GM12872 (cell line): ENCODE measurements at regions not wholly inside any gene's neighbourhood (a gene's known extent, or its start where the extent isn't known, plus 50 kb on each side); places are given as distances from the start of the nearest gene placed in this dataset.

ENCODE experiments used
- TF ChIP-seq, protein P1 (sequence below): IDR thresholded peaks from 3 replicates; pipeline ENCODE4 v1.5.1; 2011; ENCODE audit warnings: low read depth, mild to moderate bottlenecking, low read length, moderate library complexity; ENCODE audit not compliant: insufficient read depth

DNA sequence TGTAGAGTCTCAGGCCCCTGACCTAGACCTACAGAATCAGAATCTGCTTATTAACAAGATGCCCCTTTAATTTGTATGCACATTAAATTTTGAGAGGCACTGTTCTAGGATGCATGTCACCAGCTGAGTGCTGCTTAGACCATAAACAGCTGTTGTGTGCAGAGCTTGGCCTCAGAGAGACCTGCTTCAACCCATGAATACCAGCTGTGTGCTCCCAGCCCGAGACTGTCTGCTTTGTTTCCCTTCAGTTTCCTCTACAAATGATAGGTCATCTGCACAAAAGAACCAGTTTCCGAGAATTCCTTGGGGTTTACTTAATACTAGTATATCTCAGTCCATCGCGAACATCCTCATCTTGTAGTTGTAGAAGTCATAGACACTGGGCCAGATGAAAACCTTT, 158.5 kb upstream of the PFN2 start:
- TF ChIP-seq, protein P1, sequence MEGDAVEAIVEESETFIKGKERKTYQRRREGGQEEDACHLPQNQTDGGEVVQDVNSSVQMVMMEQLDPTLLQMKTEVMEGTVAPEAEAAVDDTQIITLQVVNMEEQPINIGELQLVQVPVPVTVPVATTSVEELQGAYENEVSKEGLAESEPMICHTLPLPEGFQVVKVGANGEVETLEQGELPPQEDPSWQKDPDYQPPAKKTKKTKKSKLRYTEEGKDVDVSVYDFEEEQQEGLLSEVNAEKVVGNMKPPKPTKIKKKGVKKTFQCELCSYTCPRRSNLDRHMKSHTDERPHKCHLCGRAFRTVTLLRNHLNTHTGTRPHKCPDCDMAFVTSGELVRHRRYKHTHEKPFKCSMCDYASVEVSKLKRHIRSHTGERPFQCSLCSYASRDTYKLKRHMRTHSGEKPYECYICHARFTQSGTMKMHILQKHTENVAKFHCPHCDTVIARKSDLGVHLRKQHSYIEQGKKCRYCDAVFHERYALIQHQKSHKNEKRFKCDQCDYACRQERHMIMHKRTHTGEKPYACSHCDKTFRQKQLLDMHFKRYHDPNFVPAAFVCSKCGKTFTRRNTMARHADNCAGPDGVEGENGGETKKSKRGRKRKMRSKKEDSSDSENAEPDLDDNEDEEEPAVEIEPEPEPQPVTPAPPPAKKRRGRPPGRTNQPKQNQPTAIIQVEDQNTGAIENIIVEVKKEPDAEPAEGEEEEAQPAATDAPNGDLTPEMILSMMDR, result no peak

DNA sequence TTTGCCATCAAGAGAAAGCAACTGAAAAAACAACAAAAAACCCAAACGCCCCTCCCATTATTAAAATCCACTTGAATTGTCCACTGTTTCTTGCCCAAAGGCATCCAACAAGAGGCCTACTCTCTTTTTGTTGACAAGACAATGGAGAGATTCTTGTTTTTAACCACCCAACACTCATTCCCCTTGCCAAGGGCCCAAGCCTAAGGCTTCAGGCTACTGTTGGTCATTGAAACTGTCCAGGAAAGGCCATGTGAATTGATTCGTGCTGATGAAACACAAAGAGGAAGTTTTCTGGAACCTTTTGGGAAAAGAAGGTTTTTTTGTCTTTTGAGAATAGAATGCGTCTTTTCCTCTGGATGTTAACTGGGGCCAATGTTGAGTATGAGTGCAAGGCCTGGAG, 157.4 kb upstream of the PFN2 start:
- TF ChIP-seq, protein P1, result no peak

DNA sequence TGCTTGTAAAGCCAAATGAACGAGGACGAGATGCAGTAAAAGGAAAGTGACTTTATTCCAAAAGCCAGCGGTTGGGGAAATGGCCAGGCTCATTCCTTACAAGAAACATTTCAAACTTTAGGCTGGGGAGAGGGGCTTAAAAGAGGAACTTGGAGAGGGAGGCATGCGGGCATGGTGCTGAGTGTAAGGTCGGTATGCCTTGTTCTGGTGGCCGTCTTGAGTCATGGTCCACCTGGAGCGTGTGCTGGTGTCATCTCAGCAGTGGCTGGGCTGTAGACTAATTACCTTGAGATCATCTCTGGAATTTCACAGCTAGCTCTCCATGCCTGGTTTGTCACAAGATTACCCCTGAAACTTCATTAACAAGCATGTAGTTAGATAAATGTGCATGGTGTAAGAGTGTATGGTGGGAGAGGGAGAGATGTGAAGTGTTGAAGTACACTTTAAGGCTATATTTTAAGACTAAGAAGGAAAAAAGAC, 156.4 kb upstream of the PFN2 start:
- TF ChIP-seq, protein P1, result no peak

DNA sequence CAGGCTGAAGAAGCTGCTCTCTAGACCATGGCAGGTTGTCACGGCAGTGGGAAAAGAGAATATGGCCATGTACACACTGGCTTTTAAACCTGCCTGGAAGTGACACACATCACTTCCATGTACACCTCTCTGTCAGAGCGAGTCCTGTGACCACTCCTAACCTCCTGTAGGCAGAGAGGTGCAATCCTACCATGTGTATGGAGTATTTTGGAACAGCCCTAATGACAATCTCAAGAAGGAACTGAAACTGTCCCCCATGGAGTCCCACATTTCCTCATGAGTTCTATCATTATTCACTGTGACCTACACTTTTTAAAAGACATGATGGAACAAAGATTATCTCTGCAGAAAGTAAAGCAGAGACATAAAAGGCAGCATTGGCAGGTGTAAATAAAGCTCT, 153.4 kb upstream of the PFN2 start:
- TF ChIP-seq, protein P1, result no peak

DNA sequence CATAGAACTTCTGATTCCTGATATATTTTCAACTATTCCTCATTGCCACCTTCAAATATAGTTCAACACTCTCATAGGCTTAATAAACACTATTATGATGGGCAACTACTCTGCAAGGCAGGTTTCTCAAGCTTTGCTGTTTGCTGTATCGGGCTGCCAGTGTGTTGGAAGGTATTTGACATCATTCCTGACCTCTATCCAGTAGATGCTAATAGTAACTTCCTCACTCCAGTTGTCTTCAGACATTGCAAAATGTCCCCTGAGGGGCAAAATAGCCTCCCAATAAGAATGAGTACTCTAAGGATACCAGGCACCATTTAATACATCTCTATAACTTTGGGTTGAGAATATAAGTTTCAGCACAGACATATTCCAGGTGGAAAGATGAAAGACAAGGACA, 147.5 kb upstream of the PFN2 start:
- TF ChIP-seq, protein P1, result no peak

DNA sequence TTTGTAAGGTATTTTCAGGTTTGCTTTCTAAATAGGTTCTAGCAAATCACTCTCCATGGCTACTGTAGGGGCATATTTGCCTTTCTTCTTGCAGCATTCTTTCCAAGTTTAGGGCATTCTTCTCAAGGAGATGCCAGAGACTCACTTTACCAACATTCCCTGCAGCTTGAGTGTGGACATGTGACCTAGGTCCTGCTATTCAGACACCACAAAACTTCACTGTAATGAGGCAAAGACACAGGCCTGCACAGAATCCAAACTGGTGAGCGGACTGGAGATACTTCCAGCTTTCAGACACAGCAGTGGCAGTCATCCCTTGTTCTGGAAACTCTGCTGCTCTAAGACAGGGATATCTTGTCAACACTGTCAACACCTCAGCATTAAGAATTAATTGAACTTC, 146.4 kb upstream of the PFN2 start:
- TF ChIP-seq, protein P1, result no peak

DNA sequence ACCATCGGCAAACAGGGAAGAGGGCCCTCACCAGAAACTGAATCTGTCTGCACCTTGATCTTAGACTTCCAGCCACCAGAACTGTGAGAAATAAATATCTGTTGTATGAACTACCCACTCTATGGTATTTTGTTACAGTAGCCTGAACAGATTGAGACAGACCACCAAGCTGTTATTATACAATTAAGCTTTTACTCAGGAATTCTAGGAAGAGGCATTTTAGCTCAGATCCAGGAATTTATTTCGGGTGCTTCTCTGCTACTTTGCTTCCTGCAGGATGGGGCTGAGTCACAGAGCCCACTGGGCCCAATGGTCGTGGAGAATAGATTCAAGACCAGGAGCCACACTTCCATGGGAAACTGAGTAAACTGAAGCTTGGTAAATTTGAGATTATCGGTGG, 145.5 kb upstream of the PFN2 start:
- TF ChIP-seq, protein P1, result no peak

DNA sequence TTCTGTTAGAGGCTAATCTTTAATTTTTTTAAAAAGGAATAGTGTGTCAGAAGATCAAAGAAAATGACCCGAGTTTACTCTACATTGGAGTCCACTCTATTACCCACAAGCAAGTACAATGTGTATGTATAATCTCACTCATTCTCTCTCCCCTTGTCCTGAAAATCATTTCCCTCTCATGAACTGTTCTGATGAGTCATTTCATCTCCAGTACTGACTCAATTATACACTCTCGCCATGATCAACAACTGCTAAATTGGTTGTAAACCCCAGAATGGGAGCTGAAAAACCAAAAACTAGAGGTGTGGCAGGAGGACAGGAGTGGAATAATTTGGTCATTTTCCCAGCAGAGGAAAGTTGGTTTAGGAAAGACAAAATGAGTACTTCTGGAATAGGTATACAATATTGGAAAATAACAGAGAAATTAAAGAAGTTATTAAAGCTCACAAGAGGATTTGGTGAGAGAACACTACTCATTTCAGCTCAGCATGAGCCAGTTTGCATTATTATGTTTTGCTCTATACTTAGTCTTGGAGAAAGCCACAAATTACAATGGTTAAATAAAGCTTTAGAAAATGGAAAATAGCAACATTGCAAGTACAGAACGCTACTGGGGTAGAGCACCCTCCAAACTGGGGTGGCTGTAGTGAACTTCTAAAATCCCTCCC, 144.3 kb upstream of the PFN2 start:
- TF ChIP-seq, protein P1, result no peak
